ENCODE measurements at regions not wholly inside any gene's neighbourhood (a gene's known extent, or its start where the extent isn't known, plus 50 kb on each side); places are given as distances from the start of the nearest gene placed in this dataset.
"Not testable (repeated sequence)": the region's sequence is repeated elsewhere in the genome, so short reads cannot be mapped to it uniquely, and the experiment has no call there.

DNA sequence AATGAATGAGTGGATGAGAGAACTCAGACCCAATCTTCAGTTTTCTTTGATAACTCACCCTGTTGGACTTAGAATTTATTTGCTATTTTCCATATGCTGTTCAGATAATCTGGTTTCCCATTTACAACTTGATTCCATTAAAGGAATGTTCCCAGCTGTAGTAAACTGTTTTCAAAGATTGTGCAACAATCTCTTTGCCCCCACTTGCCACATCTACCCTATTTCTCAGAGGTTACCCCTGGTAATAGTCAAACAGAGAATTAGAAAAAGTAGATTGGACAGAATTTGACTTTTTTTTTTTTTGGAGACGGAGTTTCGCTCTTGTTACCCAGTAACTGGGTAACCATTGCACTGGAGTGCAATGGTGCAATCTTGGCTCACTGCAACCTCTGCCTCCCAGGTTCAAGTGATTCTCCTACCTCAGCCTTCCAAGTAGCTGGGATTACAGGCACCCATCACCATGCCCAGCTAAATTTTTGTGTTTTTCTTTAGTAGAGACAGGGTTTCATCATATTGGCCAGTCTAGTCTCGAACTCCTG is 93.4 kb upstream of the SIX2 start:
- DNase-seq = no peak

- DNase-seq = no peak
These were observed 92.9 kb upstream of the SIX2 start for GRCh38 chr2:45102141-45102540.

- no peak for DNase-seq
These were observed 87.7 kb upstream of the SIX2 start for GRCh38 chr2:45096996-45097395.

DNA sequence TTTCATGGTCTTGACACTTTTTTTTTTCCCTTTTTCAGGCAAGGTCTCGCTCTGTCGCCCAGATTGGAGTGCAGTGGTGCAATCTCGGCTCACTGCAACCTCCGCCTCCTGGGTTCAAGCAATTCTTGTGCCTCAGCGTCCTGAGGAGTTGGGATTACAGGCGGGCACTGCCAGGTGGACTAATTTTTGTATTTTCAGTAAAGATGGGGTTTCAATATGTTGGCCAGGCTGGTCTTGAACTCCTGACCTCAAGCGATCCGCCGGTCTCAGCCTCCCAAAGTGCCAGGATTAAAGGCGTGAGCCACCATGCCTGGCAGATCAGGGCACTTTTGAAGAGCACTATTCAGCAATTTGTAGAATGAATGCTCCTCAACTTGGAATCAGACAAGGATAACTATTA is 86.8 kb upstream of the SIX2 start:
- DNase-seq = not testable (repeated sequence)

- no peak for DNase-seq
These were observed 84.4 kb upstream of the SIX2 start for GRCh38 chr2:45093663-45094062.

- DNase-seq = no peak
These were observed 83.9 kb upstream of the SIX2 start for GRCh38 chr2:45093181-45093580.

DNA sequence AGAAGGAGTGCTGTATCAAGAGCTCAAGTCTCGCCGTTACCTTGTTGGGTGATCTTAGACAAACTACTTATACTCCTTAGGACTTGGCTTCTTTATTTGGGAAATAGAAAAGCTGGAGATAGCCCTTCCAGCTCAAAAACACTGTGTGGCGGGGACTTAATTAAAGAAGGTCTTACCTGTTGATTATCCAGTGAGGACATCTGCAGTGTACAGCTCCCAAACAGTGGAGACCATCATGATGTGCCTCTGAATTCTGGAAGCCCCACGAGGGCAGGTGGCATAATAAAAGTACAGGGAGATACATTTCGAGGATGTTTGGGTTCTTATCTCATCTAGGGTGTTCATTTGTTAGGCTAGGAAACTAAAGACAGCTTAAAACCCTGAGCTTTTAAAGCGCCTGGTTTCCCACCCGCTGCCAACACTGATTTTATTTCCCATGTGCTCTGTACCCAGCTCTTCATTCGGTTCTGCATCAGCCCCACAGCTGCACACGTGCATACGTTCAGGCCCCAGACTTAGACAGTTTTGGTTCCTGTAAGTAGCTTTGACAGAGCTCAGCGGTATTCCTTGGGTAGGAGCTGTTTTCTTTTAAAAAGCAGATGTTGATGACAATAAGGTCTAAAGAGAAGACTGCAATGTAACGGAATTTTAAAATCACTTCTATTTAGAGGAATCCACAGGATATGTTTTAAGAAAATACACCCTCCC is 80.5 kb upstream of the SIX2 start:
- no peak for DNase-seq

- no peak for DNase-seq
These were observed 76.2 kb upstream of the SIX2 start for GRCh38 chr2:45085487-45085886.

DNA sequence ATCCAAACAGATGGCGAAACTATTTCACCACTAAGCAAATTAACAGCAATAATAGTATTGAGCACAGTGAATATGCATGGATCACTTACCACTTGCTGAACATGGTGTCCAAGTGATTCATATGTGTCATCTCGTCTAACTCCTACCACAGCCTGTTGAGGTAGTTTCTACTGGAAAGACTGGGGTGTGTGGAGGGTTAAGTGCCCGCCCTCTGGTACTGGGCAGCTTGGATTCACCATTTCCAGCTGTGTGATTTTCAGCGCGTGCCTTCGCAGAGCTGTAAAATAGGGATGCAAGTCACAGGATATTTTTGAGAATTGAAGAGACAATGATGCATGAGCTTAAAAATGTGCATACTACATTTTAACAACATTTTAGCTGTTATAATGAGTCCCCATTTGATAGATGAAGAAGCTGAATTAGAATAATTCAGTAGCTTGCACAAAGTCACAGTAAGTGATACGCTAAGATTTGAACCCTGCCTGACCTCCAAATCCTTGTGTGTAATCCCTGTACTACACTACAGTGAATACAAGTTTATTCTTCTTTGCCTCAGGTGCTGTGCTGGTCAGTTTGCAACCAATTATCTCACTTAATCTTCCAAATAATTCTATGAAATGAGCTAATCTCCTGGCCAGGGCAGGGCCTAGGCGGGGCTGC is 75.2 kb upstream of the SIX2 start:
- no peak for DNase-seq

DNA sequence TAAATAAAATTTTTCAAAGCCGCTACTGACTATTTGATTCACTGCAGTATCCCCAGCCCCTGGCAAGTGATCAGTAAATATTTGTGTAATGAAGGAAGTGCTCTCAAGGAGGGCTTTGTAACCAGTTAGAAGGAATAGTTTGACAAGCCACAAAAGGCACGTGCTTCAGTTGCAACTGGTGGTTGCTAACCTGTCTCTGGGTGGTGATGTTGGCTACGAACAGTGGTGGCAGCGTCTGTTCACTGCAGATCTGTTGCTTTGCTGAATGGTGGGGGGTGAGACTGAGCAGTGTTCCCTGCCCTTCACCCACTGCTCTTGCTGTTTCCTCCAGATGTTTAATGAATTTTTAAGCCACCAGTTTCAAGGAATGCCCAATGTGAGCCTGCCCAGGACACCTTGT is 73.9 kb upstream of the SIX2 start:
- DNase-seq = no peak

- no peak for DNase-seq
These were observed 65.5 kb upstream of the SIX2 start for GRCh38 chr2:45074713-45075112.

- no peak for DNase-seq
These were observed 63.6 kb upstream of the SIX2 start for GRCh38 chr2:45072862-45073237.

DNA sequence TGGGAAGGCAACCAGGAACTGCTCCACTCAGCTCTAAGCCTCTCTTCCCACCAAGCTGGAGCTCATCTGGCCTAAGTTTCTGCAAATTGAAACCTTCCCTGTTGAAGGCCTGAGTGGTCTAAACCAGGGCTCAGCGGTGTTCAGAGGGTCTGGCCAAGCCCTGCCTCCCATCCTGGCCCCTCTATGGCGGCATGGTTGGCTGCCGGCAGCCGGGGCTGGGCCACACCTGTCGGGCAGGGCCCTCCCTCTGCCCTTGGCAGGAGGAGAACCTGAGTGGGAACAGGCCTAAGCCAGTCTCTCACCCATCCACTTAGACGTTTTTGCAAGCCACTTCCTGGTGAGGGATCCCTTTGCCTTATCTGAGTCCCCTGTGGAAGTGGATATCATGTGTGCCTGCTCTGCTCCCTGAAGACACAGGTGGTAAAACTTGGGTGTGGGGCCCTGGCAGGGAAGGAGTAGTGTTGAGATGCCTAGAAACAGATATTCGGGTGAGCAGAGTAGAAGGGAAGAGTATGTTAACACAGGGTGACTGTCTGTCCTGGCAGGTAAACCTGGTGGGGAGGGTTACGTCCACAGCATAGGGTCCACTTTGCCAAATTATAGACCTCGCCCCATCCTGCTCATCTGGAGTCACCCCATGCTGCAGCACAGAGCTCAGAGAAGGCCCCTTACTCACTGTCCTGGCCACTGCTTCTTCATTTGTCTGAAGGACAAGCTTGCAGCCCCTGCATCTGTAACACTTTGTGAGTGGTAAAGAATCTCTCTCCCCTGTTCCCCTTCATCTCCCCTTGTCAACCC is 63.0 kb upstream of the SIX2 start:
- DNase-seq = no peak

GRCh38 chr2:45070113-45070652 is 60.9 kb upstream of the SIX2 start:
- peak; percentile 2 for DNase-seq

GRCh38 chr2:45069684-45070083 is 60.4 kb upstream of the SIX2 start:
- no peak for DNase-seq

- DNase-seq = no peak
These were observed 59.4 kb upstream of the SIX2 start for GRCh38 chr2:45068571-45069140.

DNA sequence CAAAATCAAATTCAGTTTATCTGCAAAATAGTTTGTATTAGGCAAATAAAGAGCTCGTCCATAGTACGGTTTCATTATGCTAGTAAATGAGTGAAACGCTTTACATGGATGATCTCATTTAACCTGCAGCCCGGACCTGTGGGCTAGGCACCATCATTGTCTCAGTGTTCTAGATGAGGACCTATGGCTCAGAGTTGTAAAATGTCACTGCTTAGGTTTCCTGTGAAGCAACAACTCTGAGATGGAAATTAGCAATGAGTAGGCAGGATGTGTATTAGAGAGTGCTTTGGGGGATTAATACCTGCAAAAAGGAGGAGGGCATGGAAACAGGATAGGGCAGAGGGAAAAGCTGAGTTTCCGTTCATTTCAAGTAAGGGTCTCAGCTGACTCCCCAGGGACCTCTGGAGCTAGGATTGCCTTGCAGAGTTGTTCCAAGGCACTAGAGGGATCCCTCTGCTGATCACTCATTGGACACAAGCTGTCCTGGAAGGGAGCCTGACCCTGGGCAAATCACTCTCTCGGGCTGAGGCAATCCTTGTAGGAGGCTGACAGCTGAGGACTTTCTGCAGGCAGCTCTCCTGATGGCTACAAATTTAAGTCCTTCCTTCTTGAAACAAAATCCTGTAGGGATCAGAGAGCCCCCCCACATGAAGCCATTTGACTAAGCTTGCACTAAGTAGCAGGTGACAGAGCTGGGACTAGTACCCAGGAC is 58.8 kb upstream of the SIX2 start:
- no peak for DNase-seq

Measured in fibroblast of upper back skin (primary cell).